COLO668 (cell line): ENCODE measurements at regions not wholly inside any gene's neighbourhood (a gene's known extent, or its start where the extent isn't known, plus 50 kb on each side); places are given as distances from the start of the nearest gene placed in this dataset.

ENCODE experiments used
- DNase-seq: peaks from one replicate; lab custom pipeline; 2025; ENCODE audit not compliant: unreplicated experiment; lab: John Stamatoyannopoulos, UW

DNA sequence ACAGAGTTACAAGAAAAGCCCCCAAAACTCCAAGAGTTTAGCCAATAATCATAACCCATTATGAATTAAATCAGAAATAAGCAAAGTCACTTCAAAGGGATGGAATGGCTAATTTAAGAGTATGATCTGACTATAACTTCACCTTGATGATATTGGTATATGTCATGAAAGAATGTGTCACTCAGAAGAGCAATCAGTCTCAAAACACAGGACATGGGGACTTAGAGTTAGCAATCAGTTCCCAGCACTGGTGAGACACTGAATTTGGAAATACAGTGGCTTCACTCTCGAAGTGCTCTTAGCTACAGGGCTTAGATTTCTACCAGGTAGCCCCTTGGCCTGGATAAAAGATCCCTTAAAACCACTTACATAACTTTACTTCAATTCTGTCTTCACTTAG lies 65.7 kb upstream of the EXOC1L start:
- no peak for DNase-seq

DNA sequence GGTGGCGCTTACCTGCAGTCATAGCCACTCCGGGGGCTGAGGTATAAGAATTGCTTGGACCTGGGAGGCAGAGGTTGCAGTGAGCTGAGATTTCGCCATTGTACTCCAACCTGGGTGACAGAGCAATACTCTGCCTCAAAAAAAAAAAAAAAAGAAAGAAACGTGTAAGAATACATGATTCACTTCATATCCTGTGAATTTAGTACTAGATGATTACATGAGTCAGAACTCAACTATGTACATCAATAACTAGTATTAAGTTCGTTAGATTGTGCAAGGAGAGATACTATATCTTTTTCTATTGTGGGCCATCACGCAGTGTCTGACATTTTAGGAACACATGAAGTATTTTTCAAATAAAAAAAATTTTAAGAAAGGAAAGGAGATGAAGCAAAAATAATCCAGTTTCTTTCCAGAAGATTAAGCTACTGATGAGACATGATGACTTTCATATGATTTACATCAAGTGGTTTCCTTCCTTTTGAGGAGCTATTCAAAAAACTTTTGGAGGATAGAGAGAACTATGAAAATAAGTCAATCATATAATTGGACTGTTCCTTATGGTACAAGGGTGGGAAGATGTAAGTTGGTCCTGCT lies 64.7 kb upstream of the EXOC1L start:
- DNase-seq = no peak

DNA sequence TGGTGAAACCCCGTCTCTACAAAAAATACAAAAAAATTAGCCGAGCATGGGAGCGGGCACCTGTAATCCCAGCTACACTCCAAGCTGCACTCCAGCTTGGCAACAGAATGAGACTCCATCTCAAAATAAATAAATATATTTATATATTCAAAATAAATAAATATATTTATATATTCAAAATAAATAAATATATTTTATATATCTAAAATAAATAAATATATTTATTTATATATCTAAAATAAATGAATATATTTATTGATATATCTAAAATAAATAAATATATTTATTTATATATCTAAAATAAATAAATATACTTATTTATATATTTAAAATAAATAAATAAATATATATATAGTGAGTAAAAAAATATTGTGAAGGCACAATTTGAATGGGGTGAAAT lies 63.4 kb upstream of the EXOC1L start:
- DNase-seq = no peak

DNA sequence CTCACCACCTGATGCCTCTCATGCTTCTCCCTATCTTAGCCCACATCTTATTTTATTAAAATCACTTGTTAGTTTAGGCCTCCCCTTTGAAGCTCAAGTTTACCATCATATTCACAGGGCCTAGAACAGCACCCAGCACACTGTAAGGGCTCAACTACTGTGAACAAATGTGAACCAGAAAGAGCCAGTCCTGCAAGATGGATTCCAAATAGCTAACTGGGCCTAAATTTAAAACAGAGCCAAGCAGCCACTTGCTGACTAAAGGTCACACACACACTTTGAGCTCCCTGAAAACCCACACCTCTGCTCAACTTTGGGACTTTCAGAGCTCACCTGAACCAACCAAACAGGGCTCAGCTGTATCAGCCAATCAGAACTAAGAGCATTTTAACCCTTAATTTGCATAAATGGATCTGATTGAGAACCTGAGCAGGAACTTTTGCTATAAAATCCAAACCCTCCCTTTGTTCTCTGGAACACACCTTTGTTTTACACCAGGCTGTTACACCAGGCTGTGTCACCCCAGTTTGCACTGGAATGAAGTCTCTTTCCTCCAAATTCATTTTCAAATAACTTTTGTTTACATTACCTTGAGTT lies 62.1 kb upstream of the EXOC1L start:
- no peak for DNase-seq

DNA sequence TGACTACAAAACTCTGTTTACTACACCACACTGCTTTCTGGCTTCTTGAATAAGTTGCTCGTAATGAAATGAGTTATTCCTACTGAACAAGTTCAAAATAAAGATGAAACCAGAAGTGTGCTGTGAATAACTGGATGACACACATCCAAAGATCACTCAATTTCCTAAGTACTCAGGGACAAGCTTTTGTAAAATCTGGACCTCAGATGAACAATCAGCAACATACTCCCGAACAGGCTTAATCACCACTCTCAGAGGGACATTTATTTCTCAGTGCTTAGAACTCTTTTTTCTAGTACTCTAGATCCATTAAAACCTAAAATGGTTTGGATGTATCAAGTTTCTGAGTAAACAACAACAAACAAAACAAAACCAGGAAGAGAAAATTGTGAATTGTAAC lies 61.5 kb upstream of the EXOC1L start:
- no peak for DNase-seq

DNA sequence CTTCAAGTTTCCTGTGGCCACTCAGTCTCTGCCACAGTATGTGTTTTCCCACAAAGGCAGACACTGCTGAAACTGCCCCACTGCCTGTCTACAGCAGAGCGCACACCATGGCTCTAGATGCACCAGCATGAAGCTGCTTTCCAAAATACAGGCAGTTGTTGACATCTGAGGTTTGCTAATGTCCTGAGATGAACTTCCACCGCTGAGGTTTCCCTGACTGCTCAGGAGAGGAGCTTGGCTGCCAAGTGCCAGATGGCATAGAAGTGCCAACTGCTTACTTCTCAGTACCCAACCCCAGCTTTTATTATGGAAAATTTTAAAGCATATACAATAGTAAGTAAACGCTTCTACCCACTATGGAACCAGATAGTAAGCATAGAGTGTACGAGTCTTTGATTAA lies 61.0 kb upstream of the EXOC1L start:
- DNase-seq = no peak

DNA sequence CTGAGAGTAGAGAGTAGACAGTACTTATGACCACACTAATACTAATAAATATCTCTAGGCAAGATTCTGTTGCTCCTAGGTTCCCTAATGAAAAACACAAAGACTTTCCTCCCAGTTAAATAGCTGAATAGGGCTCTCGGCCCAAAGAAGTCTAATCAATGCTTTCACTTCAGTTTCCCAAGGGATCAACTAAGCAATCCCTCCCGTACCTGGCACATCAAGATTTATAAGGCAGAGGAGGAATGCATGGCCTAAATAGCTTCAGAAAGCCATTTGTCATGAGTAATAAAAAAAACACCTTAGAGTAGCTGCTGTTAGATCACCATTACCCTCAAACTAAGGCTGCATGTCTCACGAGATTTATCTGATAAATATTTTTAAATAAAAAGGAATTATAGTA lies 56.8 kb upstream of the EXOC1L start:
- no peak for DNase-seq

DNA sequence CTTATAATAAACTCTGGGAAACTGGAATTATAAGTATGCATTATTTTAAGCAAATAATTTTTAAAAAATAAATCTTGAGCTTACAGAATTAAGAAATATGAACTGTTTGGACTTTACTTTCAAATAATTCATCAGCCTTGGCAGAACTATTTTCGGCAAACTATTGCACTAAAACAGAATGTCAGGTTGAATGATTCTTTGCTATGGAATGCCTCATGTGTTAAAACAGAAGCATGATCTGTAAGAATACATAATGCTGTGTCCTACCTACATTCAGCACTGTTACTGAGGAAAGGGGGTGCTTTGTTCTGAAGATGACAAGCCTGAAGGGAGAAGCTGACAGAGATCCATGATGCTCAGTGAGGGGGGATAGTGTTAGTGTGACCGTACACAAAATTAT lies 55.6 kb upstream of the EXOC1L start:
- no peak for DNase-seq

DNA sequence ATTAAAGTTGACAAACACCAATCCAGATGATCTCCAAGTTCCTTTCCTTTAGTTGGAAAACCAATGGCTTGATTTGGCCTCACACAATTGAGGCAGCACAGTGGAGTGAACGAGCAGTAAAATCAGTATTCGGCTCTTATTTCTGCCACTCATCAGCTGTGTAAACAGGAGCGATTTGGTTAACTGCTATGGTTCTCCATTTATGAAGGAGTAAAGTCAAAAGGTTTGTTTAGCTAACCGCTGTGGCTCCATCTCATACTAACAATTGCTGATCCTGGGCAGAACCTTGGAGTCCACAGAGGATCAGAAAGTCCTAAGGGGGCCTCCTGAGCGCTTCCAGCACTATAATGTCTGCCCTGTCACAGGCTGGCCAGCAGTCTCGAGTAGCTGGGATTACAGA lies 54.5 kb upstream of the EXOC1L start:
- DNase-seq = no peak

DNA sequence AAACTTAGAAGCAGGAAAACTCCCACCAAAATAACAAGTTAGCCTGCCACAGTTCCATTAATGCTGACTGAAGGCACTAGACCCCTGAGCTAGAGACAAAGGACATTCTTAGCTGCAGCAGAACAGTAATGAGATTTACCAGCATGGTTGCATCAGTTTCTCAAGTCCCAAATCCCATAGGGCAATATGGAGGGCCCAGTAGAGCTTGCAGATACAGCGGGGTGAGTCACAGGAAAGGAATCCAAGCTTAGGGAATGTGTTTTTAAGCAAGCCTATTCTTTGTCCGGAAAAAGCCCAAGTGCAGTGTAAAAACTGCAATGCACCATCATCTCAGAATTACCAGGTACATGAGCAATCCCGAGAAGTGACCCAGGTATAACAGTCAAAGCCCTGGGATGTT lies 51.3 kb upstream of the EXOC1L start:
- DNase-seq = no peak
